HCT116 (cell line): ENCODE measurements at regions not wholly inside any gene's neighbourhood (a gene's known extent, or its start where the extent isn't known, plus 50 kb on each side); places are given as distances from the start of the nearest gene placed in this dataset.
"Not testable (repeated sequence)": the region's sequence is repeated elsewhere in the genome, so short reads cannot be mapped to it uniquely, and the experiment has no call there.

Experiments used
- ATAC-seq: fragments of 200-7000 bp; cut with Tn5 transposase; 2 replicates; pipeline ENCODE4 v1.9.1; 2020; ENCODE audit warnings: mild to moderate bottlenecking, moderate library complexity
- BruUV-seq: library from RNA; stranded (reverse); fragments of 400-500 nt; replicated peaks from 2 replicates; lab custom pipeline; 2021; lab: Mats Ljungman, UMichigan
- CTCF ChIA-PET: fragments of 300-600 bp; sonication (Branson Sonifier 250); formaldehyde crosslinking; loops from one replicate; lab custom pipeline; 2021; ENCODE audit warnings: antibody characterized with exemption; lab: Charles Lee
- POLR2A ChIA-PET: fragments of 300-600, 350-600 bp; sonication (Branson Sonifier 250); formaldehyde crosslinking; loops from one replicate; lab custom pipeline; 2021; ENCODE audit warnings: antibody characterized with exemption; lab: Charles Lee
- RAD21 ChIA-PET, 2 experiments: fragments of 300-600 bp; sonication (Branson Sonifier 250); formaldehyde crosslinking; loops; one replicate each; lab custom pipeline; 2023; ENCODE audit warnings: low total read pairs in 2 of 2; ENCODE audit not compliant: uncharacterized antibody in 2 of 2, unreplicated experiment in 2 of 2, low non-redundant PET in 1 of 2; lab: Charles Lee
- DNase-seq: peaks from one replicate; pipeline ENCODE4 v3.0.0-alpha.2; 2010; ENCODE audit warnings: low read depth, low spot score
- H2AFZ ChIP-seq: fragments of 200-600 bp; shearing (Covaris generic), sonication (generic); 2 replicates; pipeline ENCODE4 v1.6.1; 2017; ENCODE audit warnings: low read depth, mixed run types, mixed read lengths, antibody characterized with exemption, low read length; ENCODE audit not compliant: poor library complexity, severe bottlenecking
- H3K27ac ChIP-seq: 2 replicates; pipeline ENCODE4 v1.5.1; 2012; ENCODE audit warnings: low read depth, low read length
- H3K27me3 ChIP-seq: fragments of 200-600 bp; sonication (generic); 2 replicates; pipeline ENCODE4 v1.6.1; 2016; ENCODE audit warnings: mixed run types, low read length, mixed read lengths; ENCODE audit not compliant: insufficient read depth
- H3K36me3 ChIP-seq, 2 experiments: fragments of 200-500 bp in 1 of 2; fragments of 200-600 bp in 1 of 2; sonication (Bioruptor generic) in 1 of 2; sonication (generic) in 1 of 2; 2 replicates each; pipeline versions ENCODE4 v1.5.1 to v1.6.1; 2014 to 2016; ENCODE audit warnings: low read length in 2 of 2, inconsistent platforms in 1 of 2, mixed read lengths in 1 of 2, mixed run types in 1 of 2; ENCODE audit not compliant: insufficient read depth in 2 of 2, control insufficient read depth in 1 of 2
- H3K4me1 ChIP-seq, 2 experiments: fragments of 200-600 bp in 1 of 2; sonication (generic) in 1 of 2; 2 replicates each; pipeline versions ENCODE4 v1.5.1 to v1.6.1; 2012 to 2017; ENCODE audit warnings: low read length in 2 of 2, inconsistent platforms in 1 of 2, mild to moderate bottlenecking in 1 of 2, mixed read lengths in 1 of 2, mixed run types in 1 of 2, moderate library complexity in 1 of 2; ENCODE audit not compliant: insufficient read depth in 2 of 2, control insufficient read depth in 1 of 2
- H3K4me2 ChIP-seq: fragments of 200-600 bp; sonication (generic); 2 replicates; pipeline ENCODE4 v1.6.1; 2017; ENCODE audit warnings: mixed run types, low read length, mixed read lengths
- H3K4me3 ChIP-seq, 2 experiments: fragments of 200-600 bp in 1 of 2; sonication (generic) in 1 of 2; replicated peaks in 1 of 2; 2 replicates each; pipeline ENCODE4 v1.5.1; 2011 to 2016; ENCODE audit warnings: low read length in 2 of 2, control low read depth in 1 of 2, low read depth in 1 of 2, mild to moderate bottlenecking in 1 of 2, mixed read lengths in 1 of 2, mixed run types in 1 of 2
- H3K79me2 ChIP-seq: fragments of 200-600 bp; sonication (generic); 2 replicates; pipeline ENCODE4 v1.6.1; 2017; ENCODE audit warnings: mild to moderate bottlenecking, mixed run types, low read length, moderate library complexity, mixed read lengths; ENCODE audit not compliant: insufficient read depth
- H3K9ac ChIP-seq: fragments of 200-600 bp; sonication (generic); 2 replicates; pipeline ENCODE4 v1.6.1; 2016; ENCODE audit warnings: low read length, mixed read lengths
- H3K9me2 ChIP-seq: fragments of 200-600 bp; sonication (generic), shearing (Covaris generic); 2 replicates; pipeline ENCODE4 v1.6.1; 2017; ENCODE audit warnings: mixed run types, mild to moderate bottlenecking, moderate library complexity; ENCODE audit not compliant: insufficient read depth
- H3K9me3 ChIP-seq, 2 experiments: fragments of 200-500 bp in 1 of 2; fragments of 200-600 bp in 1 of 2; sonication (Bioruptor generic) in 1 of 2; sonication (generic) in 1 of 2; 2 replicates each; pipeline ENCODE4 v1.6.1; 2014 to 2017; ENCODE audit warnings: low read length in 2 of 2, mixed read lengths in 2 of 2, inconsistent platforms in 1 of 2, low read depth in 1 of 2, mild to moderate bottlenecking in 1 of 2, mixed run types in 1 of 2, moderate library complexity in 1 of 2; ENCODE audit not compliant: control insufficient read depth in 1 of 2, insufficient read depth in 1 of 2
- H4K20me1 ChIP-seq: fragments of 200-600 bp; sonication (generic), shearing (Covaris generic); 2 replicates; pipeline ENCODE4 v1.6.1; 2017; ENCODE audit warnings: mixed run types, mild to moderate bottlenecking, moderate library complexity; ENCODE audit not compliant: insufficient read depth
- CBX3 ChIP-seq: IDR thresholded peaks from 2 replicates; pipeline ENCODE4 v1.6.1; 2012; ENCODE audit warnings: low read depth
- CEBPB ChIP-seq: IDR thresholded peaks from 2 replicates; pipeline ENCODE4 v1.6.1; 2012; ENCODE audit warnings: low read depth
- CTCF ChIP-seq, 3 experiments: fragments of 200-600 bp in 1 of 3; sonication (generic) in 1 of 3; IDR thresholded peaks in 2 of 3; conservative IDR thresholded peaks in 1 of 3; 2 replicates each; pipeline ENCODE4 v1.5.1; 2012 to 2017; ENCODE audit warnings: low read depth in 2 of 3, low read length in 2 of 3, antibody characterized with exemption in 1 of 3, borderline replicate concordance in 1 of 3, control low read depth in 1 of 3, mild to moderate bottlenecking in 1 of 3, mixed read lengths in 1 of 3, mixed run types in 1 of 3, moderate library complexity in 1 of 3; ENCODE audit not compliant: insufficient read depth in 1 of 3
- JUND ChIP-seq: IDR thresholded peaks from 2 replicates; pipeline ENCODE4 v1.6.1; 2012
- SIN3A ChIP-seq: IDR thresholded peaks from 2 replicates; pipeline ENCODE4 v1.6.1; 2012; ENCODE audit warnings: low read depth
- SRF ChIP-seq: IDR thresholded peaks from 2 replicates; pipeline ENCODE4 v1.6.1; 2012; ENCODE audit warnings: low read depth
- intact Hi-C: fragments of 100-400 bp; cut with micrococcal nuclease; formaldehyde crosslinking; loops from 2 replicates; pipeline ENCODE4 v1.10.0; 2022

- no peak for TF ChIP-seq SIN3A
- no peak for TF ChIP-seq CBX3
- no peak for TF ChIP-seq JUND
- no peak for TF ChIP-seq CTCF (IDR thresholded peaks at IDR 0.05 in 2 of 3, conservative IDR thresholded peaks at IDR 0.05 in 1 of 3; ENCODE audit: borderline replicate concordance in 1 of 3, insufficient read depth in 1 of 3, low read depth in 2 of 3, low read length in 2 of 3)
- TF ChIP-seq, all 23 proteins: peak for 0
These were observed 673.2 kb upstream of the SOX9 start (continued) for GRCh38 chr17:71447644-71448043.

- CTCF ChIA-PET = interaction anchor here (2.3 kb wide), 1 partner anchor 10 kb away, joined by 10 read pairs; no protein-coding TSS in a partner anchor
- DNase-seq, H3K4me3 ChIP-seq, H3K36me3 ChIP-seq, H3K9ac ChIP-seq, H3K9me2 ChIP-seq, H3K27ac ChIP-seq, H3K79me2 ChIP-seq, BruUV-seq, H3K4me1 ChIP-seq, ATAC-seq, RAD21 ChIA-PET, H4K20me1 ChIP-seq, H3K9me3 ChIP-seq, H3K4me2 ChIP-seq, H3K27me3 ChIP-seq, H2AFZ ChIP-seq: not testable (repeated sequence)
- POLR2A ChIA-PET = interaction anchor here (1.2 kb wide), 1 partner anchor 12 kb away, joined by 3 read pairs; no protein-coding TSS in a partner anchor
- intact Hi-C loops = loop anchor here (5.0 kb wide), 1 partner anchor 208 kb away; no protein-coding TSS in a partner anchor
These were observed 670.2 kb upstream of the SOX9 start for GRCh38 chr17:71450657-71451056.

- no peak for DNase-seq
- no peaks in the 10 kb centered on the region for H3K9me2 ChIP-seq
- POLR2A ChIA-PET = no interaction called here
- H3K4me3 ChIP-seq = no peak overlapping the region
- no peaks in the 10 kb centered on the region for H3K9me3 ChIP-seq
- no peak for ATAC-seq
- no peak overlapping the region for H3K27ac ChIP-seq
- no peak for TF ChIP-seq CEBPB
- TF ChIP-seq SRF = no peak
- CTCF ChIA-PET = no interaction called here
- no peaks in the 10 kb centered on the region for H4K20me1 ChIP-seq
- RAD21 ChIA-PET = no interaction called here
- intact Hi-C loops = loop anchor here (5.0 kb wide), 1 partner anchor 212 kb away; no protein-coding TSS in a partner anchor
- BruUV-seq = no TSS peak
- peak overlapping the region; percentile 55 for H2AFZ ChIP-seq
- no peak overlapping the region for H3K9ac ChIP-seq
- H3K36me3 ChIP-seq = no peaks in the 10 kb centered on the region
- no peaks in the 10 kb centered on the region for H3K4me1 ChIP-seq
- H3K4me2 ChIP-seq = no peak overlapping the region
- no peaks in the 10 kb centered on the region for H3K79me2 ChIP-seq
- H3K27me3 ChIP-seq = no peaks in the 10 kb centered on the region
These were observed 666.9 kb upstream of the SOX9 start for GRCh38 chr17:71453876-71454422.
